IMR-90 (cell line): ENCODE measurements at regions not wholly inside any gene's neighbourhood (a gene's known extent, or its start where the extent isn't known, plus 50 kb on each side); places are given as distances from the start of the nearest gene placed in this dataset.

Experiments
- BHLHE40 ChIP-seq: fragments of 150-350 bp; IDR thresholded peaks from 2 replicates; pipeline ENCODE4 v1.6.1; 2016; ENCODE audit warnings: mild to moderate bottlenecking, low read depth, low read length
- CEBPB ChIP-seq: IDR thresholded peaks from 2 replicates; pipeline ENCODE4 v1.6.1; 2012; ENCODE audit warnings: low read depth, low read length, improper control_type of control experiment
- CTCF ChIP-seq: conservative IDR thresholded peaks from 2 replicates; pipeline ENCODE4 v1.5.1; 2012; ENCODE audit warnings: mild to moderate bottlenecking, low read depth, low read length, improper control_type of control experiment
- MAZ ChIP-seq: IDR thresholded peaks from 2 replicates; pipeline ENCODE4 v1.6.1; 2012; ENCODE audit warnings: low read depth, mild to moderate bottlenecking, low read length, improper control_type of control experiment, moderate library complexity, borderline replicate concordance
- POLR2A ChIP-seq: IDR thresholded peaks from 2 replicates; pipeline ENCODE4 v1.6.1; 2012; ENCODE audit warnings: mild to moderate bottlenecking, low read depth, low read length
- RAD21 ChIP-seq: IDR thresholded peaks from 2 replicates; pipeline ENCODE4 v1.6.1; 2012; ENCODE audit warnings: low read length, improper control_type of control experiment

- no peak for TF ChIP-seq CTCF
- no peak for TF ChIP-seq BHLHE40
- no peak for TF ChIP-seq POLR2A
- no peak for TF ChIP-seq CEBPB
- no peak for TF ChIP-seq MAZ
- no peak for TF ChIP-seq RAD21
These were observed 119.2 kb upstream of the SV2C start for GRCh38 chr5:75964008-75964407.
